Activated CD8-positive, alpha-beta memory T cell treated with anti-CD3 and anti-CD28 coated beads, Interleukin-2, amount 50 U/mL, for 24 hours (primary cell): ENCODE measurements at regions not wholly inside any gene's neighbourhood (a gene's known extent, or its start where the extent isn't known, plus 50 kb on each side); places are given as distances from the start of the nearest gene placed in this dataset.
"Not testable (repeated sequence)": the region's sequence is repeated elsewhere in the genome, so short reads cannot be mapped to it uniquely, and the experiment has no call there.

Experiments used
- DNase-seq: peaks from one replicate; pipeline ENCODE4 v3.0.0-alpha.2; 2020; ENCODE audit errors: extremely low read depth

DNA sequence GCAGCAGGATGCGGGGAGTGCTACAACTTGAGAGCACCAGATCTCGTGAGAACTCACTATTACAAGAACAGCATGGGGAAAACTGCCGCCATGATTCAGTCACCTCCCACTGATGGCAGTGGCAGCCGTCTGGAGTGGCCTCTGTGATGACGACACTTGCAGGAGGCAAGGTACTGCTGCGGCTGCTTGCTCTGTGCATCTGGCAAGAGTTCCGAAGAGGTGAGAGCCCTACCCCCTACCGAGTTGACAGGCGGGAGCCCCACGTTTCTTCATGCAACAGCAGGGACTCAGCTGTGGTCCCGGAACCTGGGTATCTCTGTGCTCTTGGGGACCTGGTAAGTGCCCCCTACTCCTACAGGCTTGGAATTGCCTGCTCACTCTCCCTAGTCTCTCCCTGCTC, 1672.7 kb upstream of the TMEFF2 start:
- DNase-seq: no peak

DNA sequence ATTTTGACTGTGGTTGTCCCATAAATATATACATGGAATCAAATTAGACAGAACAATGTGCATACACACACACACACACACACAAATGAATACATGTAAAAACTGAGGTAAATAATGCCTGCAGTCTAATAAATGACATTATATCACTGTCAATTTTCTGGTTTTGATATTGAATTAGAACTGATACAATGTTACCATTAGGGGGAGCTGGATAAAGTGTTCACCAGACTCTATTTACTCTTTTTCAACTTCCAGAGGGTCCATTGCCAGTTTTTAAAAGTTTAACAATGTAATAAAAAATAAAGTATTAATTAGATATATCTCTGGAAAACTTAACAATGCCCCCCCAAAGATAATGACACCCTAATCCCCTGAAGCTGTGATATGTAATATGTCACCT, 1666.8 kb upstream of the TMEFF2 start:
- no peak for DNase-seq

DNA sequence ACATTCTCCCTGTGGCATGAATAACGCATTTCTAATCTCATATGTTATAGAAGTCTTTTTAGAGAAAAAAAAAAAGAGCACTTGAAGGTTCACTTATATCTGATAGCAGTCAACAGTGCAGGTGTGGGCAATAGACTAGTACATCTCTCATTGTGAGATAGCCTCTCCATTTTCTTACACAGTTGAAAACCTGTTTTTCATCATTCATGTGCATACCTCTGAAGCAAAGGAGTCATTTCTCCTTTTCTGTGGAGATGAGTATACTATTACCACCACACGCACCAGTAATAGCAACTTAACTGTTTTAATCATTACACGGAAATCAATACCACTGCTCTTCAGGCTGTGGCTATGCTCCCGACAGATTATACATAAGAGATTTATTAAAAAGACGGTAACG, 1653.3 kb upstream of the TMEFF2 start:
- no peak for DNase-seq

DNA sequence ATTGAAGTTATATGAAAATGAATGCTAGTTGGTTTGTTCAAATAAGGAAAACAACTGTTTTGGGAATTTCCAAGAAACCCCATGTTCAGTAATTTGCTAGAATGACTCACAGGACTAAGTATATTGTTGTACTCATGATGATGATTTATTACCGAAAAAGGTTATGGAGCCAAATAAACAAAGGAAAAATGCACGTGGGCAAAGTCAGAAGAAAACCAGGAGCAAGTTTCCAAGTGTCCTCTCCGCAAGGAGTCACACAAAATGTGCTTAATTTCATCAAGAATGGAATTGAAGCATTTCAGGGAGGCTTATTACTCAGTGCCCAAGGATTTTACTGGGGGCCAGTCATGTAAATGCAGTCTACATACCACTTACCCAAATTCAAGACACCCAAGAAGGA, 1652.4 kb upstream of the TMEFF2 start:
- no peak for DNase-seq

DNA sequence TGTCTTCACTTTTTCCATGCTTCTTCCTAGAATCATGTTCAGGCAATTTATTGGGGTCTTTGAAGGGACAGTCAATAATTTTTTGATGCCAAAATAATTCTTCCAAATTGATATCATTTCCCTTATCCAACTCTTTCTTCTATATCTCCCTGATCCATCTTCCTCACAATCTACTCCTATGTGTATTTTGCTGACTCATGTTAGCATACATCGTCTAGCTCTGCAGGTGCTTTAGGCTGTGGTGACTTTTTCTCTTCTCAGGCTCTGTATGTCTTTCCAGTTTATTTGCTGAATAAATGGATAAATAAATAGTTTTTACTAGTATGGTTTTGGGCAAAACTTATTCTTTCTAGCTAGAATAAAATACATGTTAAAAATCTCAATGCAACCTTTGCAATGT, 1650.9 kb upstream of the TMEFF2 start:
- no peak for DNase-seq

DNA sequence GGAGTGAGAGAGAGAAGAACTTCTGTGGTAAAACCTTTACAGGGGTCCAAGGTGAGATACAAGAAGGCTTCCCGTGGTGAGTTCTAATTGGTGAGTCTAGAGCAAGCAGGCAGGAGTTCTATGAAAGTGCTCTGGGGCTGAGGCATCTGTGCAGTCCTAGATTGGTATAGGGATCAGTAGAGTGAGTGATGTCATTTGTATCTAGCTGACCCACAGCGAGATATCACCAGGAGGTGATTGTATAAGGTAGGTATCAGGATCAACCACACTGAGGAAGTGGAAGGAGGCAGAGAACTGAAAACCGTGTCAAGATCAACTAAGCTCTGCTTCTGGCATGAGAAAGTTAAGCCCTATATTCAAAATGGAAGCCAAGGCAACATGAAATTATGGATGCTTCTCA, 1648.9 kb upstream of the TMEFF2 start:
- no peak for DNase-seq

DNA sequence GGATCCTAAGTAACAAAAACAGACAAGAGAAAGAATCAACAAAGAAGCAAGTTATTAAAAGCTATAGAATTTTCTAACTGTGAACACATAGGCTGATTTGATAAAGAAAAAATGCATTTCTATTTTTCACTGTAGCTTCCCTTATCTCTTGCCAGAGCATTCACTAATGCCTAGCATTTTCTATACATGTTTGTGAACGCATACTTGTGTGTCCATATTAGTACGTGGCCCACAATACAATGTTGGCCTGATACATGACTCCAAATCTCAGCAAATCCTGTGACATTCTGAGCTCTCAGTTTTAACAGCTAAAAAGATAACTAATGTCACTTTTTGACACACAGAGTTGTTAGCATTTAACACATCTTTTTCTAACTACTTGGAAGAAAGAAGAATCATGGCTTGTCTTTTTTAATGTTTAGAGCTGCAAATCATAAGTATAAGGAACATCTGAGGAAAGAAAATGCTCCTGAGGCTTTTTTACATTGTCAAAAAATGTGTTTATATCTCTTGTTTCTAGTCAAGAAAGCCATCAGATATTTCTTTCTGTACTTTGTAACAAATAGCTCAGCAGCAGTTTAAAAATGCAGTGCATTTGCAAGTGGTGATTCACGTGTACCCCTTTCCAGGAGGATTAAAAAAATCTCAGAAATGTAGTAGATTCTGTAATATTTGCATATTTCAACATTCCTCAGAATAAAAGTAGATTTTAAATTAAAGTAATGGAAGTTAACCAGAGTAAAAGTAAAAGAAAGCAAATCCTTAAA, 1646.8 kb upstream of the TMEFF2 start:
- no peak for DNase-seq

DNA sequence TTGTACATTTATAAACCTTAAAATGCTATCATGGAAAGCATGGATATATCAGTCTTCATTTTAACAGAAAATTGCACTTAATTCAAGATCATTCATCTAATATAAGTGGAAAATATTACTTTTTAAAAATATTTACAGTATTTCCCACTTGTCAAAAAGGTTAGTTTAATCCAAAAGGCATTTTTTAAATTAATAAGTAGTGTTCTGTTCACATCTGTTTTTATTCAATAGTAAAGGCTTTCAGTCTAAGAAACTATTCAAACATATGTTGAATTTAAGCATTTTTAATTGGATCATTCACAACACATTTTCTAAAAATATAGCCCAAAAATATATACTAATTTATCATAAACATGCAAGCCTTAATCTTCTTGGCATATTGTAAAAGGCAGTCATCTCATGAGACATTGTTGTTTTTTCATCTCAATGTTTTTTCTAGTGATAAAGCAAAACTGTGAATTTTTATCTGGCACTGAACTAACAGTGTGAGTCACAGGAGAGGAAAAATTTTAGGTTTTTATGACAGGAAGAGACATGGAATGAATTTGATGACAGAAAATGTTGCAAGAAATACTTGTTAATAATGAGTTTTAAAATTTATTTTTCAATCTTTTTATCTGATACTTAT, 1642.5 kb upstream of the TMEFF2 start:
- DNase-seq: no peak

DNA sequence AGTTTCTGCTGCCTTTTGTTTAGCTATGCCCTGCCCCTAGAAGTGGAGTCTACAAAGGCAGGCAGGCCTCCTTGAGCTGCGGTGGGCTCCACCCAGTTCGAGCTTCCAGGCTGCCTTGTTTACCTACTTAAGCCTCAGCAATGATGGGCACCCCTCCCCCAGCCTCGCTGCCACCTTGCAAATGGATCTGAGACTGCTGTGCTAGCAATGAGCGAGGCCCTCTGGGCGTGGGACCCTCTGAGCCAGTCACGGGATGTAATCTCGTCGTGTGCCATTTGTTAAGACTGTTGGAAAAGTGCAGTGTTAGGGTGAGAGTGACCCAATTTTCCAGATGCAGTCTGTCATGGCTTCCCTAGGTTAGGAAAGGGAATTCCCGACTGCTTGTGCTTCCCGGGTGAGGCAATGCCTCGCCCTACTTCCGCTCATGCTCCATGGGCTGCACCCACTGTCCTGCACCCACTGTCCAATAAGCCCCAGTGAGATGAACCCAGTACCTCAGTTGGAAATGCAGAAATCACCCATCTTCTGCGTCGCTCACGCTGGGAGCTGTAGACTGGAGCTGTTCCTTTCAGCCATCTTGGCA, 1641.8 kb upstream of the TMEFF2 start:
- not testable (repeated sequence) for DNase-seq

DNA sequence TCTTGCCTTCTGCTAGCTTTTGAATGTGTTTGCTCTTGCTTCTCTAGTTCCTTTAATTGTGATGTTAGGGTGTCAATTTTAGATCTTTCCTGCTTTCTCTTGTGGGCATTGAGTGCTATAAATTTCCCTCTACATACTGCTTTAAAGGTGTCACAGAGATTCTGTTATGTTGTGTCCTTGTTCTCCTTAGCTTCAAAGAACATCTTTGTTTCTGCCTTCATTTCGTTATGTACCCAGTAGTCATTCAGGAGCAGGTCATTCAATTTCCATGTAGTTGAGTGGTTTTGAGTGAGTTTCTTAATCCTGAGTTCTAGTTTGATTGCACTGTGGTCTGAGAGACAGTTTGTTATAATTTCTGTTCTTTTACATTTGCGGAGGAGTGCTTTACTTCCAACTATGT, 1639.2 kb upstream of the TMEFF2 start:
- DNase-seq: not testable (repeated sequence)

DNA sequence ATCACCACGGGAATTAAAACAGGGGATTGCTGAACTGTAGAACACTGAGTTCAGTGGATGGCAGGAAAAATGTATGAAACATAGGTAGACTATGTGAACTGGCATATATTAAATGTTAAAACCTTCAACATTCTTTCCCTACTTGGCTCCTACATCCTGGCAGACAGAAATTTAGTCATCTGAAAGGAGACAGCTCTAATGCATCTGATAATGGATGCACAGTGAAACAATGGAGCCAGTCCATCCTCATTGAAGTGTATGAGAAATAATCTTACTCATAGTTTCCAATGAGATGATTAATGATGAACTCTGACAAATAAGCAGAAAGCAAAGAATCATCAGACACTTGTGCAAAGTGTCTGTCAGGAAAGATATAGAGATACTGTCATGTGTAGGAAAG, 1629.7 kb upstream of the TMEFF2 start:
- no peak for DNase-seq

DNA sequence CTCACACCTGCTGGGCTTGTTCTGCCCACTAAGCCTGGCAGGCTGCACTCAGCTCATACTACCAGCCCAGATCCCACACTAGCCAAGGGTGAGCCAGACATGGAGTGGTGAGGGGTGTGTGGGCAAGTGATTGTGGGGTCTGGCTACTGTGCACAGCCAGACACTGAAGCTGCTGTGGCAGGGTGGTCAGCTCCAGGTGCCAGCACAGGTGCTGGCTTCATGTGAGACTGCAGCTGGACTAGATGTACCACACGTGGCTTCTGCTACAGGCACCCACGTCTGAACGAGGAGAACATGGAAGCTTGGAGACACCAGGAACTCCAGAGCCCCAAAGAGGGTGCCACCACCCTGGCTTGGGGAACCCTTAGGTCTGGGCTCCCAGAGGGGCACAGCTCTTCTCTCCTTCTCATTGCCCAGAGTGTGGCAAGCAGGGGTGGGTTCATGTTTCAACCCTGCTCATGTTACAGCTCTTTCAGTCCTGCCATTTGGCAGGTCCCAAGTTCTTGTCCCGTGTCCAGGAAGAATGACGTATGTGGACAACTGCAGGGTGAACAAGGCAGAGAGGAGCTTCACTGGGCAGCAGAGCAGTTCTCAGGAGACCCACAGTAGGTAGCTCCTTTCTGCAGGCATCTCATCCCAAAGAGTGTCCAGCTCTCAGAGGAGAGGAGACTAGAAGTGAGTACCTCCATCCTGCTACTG, 1624.2 kb upstream of the TMEFF2 start:
- no peak for DNase-seq

DNA sequence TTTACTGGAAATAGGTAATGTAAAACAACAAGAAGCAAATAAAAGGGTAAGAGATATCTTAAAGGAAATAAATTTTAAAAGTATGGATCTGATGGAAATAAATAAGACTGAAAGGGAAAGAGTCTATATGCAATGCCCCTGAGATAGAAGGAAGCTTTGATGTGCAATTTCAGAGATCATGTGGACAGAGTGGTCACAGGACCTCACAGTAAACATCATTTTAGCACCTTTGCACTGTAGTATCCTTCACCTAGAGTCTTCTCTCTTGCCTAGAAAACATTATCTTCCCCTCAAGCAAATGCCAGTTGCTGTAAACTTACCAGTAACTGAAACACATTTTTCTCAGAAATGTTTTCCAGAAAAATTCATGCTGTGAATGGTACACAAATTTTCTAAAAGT, 1621.3 kb upstream of the TMEFF2 start:
- no peak for DNase-seq

DNA sequence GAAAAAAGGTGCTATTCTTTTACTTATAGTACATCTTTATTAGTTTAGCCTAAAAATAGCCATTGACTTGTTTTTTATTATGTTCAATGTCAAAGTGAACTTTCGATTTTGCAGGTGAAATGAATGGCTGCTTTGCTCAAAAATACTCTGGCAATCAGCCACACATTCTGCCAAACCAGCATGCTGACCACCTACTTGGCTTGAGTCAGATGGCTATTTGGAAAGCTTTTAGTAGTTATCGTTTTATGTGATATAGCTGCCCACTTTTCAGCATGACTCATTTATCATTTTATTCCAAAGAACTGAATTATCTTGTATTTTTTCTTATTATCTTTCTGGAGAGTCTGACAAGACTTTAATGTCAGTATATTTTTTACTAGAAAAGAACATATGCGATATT, 1615.8 kb upstream of the TMEFF2 start:
- no peak for DNase-seq

DNA sequence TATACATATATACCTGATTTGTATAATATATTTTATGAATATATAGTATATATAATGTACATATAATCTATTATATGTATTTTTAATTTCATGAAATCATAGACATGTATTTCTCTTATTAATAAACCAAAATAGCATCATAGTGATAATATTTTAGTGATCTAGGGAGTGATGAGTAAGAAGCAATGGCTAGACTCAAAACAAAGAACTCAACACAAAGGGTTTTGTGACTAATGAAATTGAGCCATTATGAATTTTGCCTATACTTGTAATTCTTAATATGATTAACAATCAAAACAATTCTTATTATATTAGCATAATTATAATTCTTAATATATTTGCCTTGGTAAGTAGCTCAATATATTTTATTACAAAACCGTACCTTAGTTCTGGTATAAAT, 1614.1 kb upstream of the TMEFF2 start:
- DNase-seq: no peak

DNA sequence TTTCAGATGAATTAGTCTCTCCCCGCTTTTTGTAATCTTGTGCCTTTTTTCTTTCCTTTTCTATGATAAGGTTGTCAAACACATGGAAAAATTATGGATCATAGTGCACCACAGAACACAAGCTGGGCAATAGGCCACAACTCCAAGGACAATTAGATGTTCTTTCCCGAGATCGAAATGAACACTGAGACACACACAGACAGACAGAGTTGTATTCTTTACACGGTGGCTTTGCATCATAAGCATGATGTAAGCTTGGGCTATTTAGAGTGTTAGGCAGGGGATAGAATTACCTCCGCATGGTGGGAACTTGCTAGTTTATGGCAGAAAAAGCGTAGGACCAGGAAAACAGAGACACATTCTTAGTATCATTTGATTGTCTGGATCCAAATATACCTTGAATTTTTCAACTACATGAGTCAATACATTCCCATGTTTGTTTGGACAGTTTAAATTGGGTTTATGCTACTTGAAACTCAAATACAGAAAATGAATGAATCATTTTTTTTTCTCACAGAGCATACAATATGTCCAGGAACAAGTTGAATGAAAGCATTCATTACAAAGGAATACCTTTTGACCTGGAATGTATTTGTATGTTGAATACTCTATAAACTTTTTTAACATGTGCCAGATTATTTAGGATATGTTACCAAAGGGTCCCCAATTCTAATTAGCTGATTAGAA, 1611.5 kb upstream of the TMEFF2 start:
- DNase-seq: no peak

DNA sequence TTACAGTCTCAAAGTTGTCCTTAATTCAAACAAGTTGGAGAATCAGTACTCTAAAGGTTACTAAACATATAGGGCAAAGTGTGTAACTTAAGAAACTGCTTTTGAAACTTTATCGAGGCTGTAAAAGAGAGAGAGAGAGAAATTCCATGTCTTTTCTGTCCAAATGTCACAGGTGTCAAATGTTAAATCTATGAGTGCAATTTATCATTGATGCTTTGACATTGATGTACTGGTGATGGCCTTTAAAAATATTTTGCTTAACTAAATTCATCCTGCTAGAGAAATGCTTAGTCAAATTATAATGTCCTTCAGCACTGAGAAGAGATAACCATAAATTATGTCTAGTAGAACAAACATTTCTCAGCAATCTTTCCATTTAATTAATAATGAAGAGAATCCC, 1602.1 kb upstream of the TMEFF2 start:
- DNase-seq: no peak

DNA sequence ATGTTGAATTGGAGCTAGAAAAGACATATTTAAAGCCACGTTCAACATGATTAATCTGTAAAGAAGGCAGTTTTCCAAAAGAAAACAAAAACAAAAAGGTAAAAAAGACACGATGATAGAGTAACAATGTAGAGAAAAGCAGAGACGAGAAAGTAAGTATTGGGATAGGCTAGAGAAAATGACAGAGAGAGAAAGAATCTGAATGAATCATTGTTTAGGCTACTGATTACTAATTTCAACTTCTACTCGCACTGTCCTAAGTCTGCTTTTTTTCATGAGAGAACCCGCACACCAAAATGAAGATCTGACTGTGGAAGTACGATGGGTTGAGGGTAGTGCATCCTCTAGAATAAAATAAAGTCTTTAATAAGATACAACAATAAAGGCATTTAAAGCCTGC, 1599.2 kb upstream of the TMEFF2 start:
- no peak for DNase-seq

DNA sequence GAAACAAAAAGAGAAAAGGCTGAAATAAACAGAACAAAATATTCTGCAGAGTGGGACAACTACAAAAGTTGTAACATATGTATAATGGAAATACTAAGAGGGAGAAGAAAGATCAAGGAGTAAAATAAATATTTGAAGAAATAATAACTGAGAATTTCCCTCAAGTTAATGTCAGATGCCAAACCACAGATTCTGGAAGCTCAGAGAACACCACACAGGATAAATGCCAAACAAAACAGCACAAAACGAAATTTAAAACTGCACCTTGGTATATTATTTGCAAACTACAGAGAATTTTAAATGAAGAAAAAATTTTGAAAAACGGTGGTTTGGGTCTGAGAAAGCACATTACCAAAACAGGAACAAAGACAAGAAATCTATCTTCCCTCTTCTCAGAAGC, 1588.9 kb upstream of the TMEFF2 start:
- DNase-seq: no peak

DNA sequence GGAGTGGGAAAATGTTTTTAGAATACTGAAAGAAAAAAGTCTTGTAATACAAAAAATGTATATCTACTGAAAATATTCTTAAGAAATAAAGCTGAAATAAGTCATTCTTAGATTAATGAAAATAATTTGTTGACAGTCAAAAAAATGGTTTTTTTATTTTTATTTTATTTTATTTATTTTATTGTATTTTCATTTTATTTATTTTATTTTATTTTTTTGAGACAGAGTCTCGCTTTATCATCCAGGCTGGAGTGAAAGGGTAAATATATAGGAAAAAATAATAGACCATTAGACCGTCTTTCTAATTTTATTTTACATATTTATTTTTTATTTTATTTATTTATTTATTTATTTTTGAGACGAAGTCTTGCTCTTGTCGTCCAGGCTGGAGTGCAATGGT, 1583.6 kb upstream of the TMEFF2 start:
- DNase-seq: no peak

DNA sequence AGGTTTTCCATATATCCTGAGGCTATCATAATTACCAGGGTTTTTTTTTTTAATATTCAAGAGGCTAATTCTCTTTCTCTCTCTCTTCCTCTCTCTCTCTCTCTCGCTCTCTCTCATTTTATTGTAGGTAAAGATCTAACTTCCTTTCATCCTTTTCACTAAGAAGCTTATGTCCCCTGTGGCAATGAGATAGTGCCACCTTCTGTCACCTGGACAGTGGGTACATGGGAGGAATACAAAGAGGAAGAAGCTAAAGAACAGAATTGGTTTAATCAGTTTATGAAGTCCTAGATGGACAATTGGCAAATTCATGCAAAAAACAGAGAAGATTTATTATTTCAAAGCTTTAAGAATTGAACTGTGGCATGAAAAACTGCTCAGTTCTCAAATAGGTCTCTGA, 1582.3 kb upstream of the TMEFF2 start:
- DNase-seq: no peak

DNA sequence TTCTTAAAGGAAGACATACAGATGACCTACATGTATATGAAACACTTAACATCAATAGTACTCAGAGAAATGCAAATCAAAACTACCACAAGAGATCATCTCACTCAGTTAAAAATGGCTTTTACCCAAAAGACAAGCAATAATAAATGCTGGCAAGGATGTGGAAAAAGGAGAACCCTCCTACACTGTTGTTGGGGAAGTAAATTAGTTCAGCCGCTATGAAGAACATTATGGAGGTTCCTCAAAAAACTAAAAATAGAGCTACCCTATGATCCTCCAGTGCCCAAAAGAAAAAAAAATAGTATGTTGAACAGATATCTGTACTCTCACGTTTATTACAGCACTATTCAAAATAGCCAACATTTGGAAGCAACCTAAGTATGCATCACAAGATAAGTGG, 1579.4 kb upstream of the TMEFF2 start:
- no peak for DNase-seq
